ENCODE measurements at regions not wholly inside any gene's neighbourhood (a gene's known extent, or its start where the extent isn't known, plus 50 kb on each side); places are given as distances from the start of the nearest gene placed in this dataset.

DNA sequence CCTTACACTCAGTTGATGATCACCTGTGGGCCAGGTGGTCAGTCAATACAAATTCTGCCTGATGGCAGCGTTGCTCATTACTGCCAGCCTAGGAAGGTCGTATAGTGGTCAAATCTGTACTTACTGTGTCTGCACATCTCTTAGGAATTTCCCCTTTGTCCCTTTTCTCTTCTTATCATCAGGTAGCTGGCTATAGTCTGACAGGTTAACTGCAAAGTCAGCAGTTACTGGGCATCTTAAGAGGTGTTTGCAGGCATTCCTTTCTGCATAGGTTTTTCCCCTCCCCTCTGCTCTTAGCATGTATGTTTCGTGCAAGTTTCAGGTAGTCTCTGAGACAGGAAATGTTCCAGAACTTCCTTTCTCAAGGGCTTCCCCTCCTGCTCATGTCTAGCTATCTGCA lies 298.7 kb downstream of the LRRIQ3 start:
- DNase-seq = no peak

DNA sequence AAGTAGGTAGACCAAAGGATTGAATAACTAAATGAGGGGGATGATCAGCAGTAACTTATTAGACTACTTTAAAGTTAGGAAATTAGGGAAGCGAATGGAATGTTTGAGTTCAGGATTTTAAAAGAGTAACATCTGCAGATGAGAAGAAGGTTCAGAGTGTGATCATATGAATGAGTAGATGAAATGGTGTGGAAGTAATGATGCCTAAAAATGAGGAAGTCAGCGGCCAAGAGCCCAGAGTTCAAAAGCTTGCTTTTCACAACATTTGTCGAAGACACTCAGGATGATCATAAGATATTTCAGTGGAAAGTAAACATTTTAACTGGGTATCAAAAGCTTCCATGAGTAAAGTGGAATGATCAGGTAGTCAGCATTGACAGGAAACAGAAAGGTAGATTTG lies 299.4 kb downstream of the LRRIQ3 start:
- Mint-ChIP-seq H3K9me3 (ENCODE audit: unreplicated experiment) (no peaks in the 10 kb centered on the region), H3K27me3 (ENCODE audit: unreplicated experiment) (no peaks in the 10 kb centered on the region), H3K27ac (ENCODE audit: unreplicated experiment) (no peak overlapping the region), H3K36me3 (ENCODE audit: unreplicated experiment) (no peaks in the 10 kb centered on the region), H3K4me3 (ENCODE audit: unreplicated experiment) (no peak overlapping the region), H3K4me1 (ENCODE audit: low read depth, unreplicated experiment) (no peaks in the 10 kb centered on the region)
- DNase-seq = no peak
- TF ChIP-seq, protein P1, sequence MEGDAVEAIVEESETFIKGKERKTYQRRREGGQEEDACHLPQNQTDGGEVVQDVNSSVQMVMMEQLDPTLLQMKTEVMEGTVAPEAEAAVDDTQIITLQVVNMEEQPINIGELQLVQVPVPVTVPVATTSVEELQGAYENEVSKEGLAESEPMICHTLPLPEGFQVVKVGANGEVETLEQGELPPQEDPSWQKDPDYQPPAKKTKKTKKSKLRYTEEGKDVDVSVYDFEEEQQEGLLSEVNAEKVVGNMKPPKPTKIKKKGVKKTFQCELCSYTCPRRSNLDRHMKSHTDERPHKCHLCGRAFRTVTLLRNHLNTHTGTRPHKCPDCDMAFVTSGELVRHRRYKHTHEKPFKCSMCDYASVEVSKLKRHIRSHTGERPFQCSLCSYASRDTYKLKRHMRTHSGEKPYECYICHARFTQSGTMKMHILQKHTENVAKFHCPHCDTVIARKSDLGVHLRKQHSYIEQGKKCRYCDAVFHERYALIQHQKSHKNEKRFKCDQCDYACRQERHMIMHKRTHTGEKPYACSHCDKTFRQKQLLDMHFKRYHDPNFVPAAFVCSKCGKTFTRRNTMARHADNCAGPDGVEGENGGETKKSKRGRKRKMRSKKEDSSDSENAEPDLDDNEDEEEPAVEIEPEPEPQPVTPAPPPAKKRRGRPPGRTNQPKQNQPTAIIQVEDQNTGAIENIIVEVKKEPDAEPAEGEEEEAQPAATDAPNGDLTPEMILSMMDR (IDR thresholded peaks at IDR 0.05; ENCODE audit: partially characterized antibody, unreplicated experiment) = no peak

More for the DNA sequence above, 298.7 kb downstream of the LRRIQ3 start:
- H3K4me3 Mint-ChIP-seq (ENCODE audit: unreplicated experiment) = no peak overlapping the region
- TF ChIP-seq, protein P1 (IDR thresholded peaks at IDR 0.05; ENCODE audit: partially characterized antibody, unreplicated experiment) = no peak
- H3K9me3 Mint-ChIP-seq (ENCODE audit: unreplicated experiment) = peaks cover 1% of the 10 kb centered on the region
- H3K27ac Mint-ChIP-seq (ENCODE audit: unreplicated experiment) = no peak overlapping the region
- H3K36me3 Mint-ChIP-seq (ENCODE audit: unreplicated experiment) = no peaks in the 10 kb centered on the region
- H3K4me1 Mint-ChIP-seq (ENCODE audit: low read depth, unreplicated experiment) = no peaks in the 10 kb centered on the region
- H3K27me3 Mint-ChIP-seq (ENCODE audit: unreplicated experiment) = no peaks in the 10 kb centered on the region

DNA sequence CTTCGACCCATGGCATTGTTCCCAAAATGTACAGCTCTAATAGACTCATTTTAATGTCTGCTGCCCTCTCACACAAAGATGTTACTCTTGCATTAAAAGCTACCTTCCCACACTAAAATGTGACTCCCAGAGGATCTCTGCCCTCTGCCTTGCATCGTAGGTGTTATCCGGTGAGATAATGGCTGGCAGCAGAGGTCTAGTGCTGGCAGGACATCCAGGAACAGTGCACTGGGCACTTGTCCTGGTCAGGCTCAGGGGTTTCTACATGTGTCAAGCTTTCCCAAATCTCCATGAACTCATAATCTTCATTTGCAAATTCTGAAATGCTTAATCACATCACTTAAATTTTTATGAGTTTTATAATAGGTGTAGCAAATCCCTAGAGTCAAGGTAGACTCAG lies 310.6 kb downstream of the LRRIQ3 start:
- Mint-ChIP-seq H3K4me3 (ENCODE audit: unreplicated experiment) (no peak overlapping the region), H3K4me1 (ENCODE audit: low read depth, unreplicated experiment) (peaks cover 1% of the 10 kb centered on the region), H3K9me3 (ENCODE audit: unreplicated experiment) (no peaks in the 10 kb centered on the region), H3K36me3 (ENCODE audit: unreplicated experiment) (no peaks in the 10 kb centered on the region), H3K27ac (ENCODE audit: unreplicated experiment) (no peak overlapping the region), H3K27me3 (ENCODE audit: unreplicated experiment) (no peaks in the 10 kb centered on the region)
- TF ChIP-seq, protein P1 (IDR thresholded peaks at IDR 0.05; ENCODE audit: partially characterized antibody, unreplicated experiment) = no peak
- DNase-seq = no peak

DNA sequence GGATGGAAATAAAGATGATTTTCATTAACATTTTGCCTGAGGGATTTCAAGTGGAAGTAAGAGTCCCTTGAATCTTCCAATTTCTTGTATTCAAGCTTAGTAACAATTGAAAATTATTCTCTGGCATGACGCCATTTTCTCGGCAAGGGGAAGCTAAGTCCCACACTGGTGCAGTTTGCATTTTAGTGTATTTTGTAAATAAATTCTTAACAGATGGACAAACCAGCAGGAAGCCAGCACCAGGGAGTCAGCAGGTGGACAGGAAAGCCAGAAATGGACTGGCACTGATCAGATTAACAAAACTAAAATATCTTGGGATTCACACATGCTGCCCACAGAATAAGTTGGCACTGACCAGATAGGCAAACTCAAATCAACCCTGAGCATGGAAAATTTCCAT lies 311.3 kb downstream of the LRRIQ3 start:
- TF ChIP-seq, protein P1 (IDR thresholded peaks at IDR 0.05; ENCODE audit: partially characterized antibody, unreplicated experiment) = no peak
- DNase-seq = no peak
- Mint-ChIP-seq H3K4me1 (ENCODE audit: low read depth, unreplicated experiment) (peaks cover 2% of the 10 kb centered on the region), H3K9me3 (ENCODE audit: unreplicated experiment) (no peaks in the 10 kb centered on the region), H3K36me3 (ENCODE audit: unreplicated experiment) (no peaks in the 10 kb centered on the region), H3K27me3 (ENCODE audit: unreplicated experiment) (no peaks in the 10 kb centered on the region), H3K27ac (ENCODE audit: unreplicated experiment) (no peak overlapping the region), H3K4me3 (ENCODE audit: unreplicated experiment) (no peak overlapping the region)

GRCh38 chr1:73874806-73875205 lies 323.2 kb downstream of the LRRIQ3 start:
- Mint-ChIP-seq H3K36me3 (ENCODE audit: unreplicated experiment) (no peaks in the 10 kb centered on the region), H3K9me3 (ENCODE audit: unreplicated experiment) (no peaks in the 10 kb centered on the region), H3K4me1 (ENCODE audit: low read depth, unreplicated experiment) (peaks cover 9% of the 10 kb centered on the region), H3K4me3 (ENCODE audit: unreplicated experiment) (no peak overlapping the region), H3K27ac (ENCODE audit: unreplicated experiment) (no peak overlapping the region), H3K27me3 (ENCODE audit: unreplicated experiment) (peaks cover 2% of the 10 kb centered on the region)
- TF ChIP-seq, protein P1 (IDR thresholded peaks at IDR 0.05; ENCODE audit: partially characterized antibody, unreplicated experiment) = no peak
- DNase-seq = no peak

All from glutamatergic neuron (in vitro differentiated cells).